Fibroblast of skin of back (primary cell): ENCODE measurements at regions not wholly inside any gene's neighbourhood (a gene's known extent, or its start where the extent isn't known, plus 50 kb on each side); places are given as distances from the start of the nearest gene placed in this dataset.
A peak's percentile ranks its signal among the peaks of the same experiment; 100 is the strongest.

Experiments used
- DNase-seq: peaks from one replicate; pipeline ENCODE4 v3.0.0-alpha.2; 2013

DNA sequence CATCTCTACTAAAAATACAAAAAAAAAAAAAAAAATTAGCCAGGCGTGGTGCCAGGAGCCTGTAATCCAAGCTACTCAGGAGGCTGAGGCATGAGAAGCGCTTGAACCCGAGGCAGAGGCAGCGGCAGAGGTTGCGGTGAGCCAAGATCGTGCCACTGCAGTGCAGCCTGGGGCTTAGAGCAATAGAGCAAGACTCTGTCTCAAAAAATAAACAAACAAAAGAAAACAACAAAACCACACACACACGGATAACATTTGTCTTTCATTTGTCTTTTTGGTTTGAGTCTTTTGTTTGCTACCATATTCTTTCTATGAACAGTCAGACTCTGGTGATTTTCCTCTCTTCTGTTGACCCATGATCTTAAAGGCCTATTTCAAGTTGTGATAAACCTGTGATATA, 1168.3 kb upstream of the WWC1 start:
- no peak for DNase-seq

DNA sequence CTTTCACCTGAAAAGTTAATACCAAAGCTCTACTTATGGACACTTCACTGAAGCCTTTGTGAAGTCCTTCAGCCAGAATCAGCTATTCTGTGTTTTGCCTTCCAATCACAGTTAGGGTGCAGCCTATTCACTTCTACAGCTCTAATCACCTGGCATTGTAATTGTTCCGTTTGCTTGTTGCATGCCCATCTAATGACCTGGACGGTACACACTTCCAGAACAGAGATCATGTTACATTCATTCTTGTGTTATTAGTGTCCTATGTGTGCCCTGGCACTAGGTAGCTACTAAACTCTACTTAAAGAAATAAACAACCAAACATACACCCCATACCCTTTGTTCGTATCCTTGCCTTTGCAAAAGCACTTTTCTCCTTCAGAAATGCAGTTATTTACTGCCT, 1162.9 kb upstream of the WWC1 start:
- no peak for DNase-seq

DNA sequence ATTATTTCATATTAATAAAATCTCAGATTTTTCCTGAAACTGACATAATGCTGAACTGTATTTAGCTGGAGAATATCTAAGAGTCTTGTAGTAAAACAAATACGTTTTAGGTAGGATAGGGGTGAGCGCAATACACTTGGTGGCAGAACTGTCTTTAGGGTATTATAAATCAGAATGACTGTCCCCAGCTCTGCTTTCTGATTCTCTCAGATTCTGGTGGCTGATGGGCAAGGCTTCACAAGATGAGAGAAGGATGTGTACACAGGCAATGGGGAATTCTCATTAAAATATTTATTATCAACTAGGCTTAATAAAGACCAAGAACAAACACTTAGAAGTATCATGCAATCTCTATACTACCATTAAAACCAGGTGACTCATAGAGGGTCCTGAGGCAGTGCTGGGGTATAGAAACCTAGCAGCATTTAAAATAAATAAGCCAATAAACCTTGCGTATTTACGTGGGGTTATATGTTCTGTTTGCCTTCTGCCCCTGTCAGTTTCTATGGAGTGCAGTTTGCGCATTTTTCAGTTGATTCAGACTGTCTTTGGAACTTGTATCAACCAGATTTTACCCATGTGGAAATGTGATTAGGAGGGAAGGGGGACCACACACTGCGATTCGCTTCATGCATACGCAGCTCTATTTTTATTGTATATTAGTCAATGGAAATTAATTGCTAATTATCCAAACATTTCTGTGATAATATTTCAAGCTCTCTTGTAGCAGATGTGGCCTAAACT, 1150.7 kb upstream of the WWC1 start:
- DNase-seq, result no peak

DNA sequence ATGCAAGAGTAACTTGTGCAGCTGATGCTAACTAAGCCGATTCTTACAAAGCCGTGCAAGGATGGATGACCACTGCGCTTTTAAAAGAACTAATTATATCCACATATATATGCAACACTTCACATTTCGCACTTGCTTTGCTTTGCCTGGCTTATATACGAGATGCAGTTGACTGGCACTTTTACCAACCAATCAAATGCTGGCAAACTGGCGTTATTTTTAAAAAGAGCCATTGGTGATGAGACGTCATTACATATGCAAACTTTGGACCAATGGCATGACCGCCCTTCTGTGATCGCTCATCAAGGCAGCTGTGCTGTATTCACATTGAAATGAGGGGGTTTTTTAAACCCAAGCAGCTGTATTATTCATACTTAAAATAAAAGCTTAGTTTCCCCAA, 1147.7 kb upstream of the WWC1 start:
- no peak for DNase-seq

DNA sequence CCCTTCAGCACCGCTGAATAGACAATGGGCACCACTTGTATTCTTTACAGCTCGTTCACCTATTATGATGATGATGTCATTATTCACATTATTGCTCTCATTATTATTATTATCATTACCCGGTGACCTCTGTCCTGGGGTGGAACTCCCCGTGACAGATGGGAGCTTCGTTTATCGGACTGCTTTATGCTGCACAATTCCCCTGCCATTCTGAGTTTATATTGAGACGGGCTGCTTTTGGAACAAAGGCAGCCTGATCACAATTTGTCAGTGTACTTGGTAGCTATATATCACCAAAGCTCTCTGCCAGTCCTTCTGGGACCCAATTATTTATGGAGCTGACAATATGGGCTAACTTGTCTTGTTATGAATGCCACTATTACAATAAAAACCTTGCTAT, 1145.6 kb upstream of the WWC1 start:
- DNase-seq, result no peak

DNA sequence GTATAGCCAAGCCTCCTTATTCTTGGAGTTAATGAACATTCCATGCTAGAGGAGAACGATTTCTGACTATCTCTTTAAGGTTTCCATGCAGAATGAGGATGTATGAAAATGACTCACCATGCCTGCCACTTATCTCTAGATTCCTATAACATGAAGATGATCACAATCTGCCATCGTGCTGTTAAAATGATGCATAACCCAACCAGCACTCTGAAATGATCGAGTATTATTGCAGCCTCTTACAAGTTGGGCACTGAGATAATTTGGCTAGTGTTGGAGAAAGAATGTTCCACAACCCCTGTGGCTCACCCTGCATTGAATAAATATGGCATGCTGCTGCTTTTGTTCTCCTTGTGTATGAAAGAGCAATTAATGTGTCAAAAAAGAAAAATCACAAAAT, 1143.6 kb upstream of the WWC1 start:
- DNase-seq, result peak; percentile 30

DNA sequence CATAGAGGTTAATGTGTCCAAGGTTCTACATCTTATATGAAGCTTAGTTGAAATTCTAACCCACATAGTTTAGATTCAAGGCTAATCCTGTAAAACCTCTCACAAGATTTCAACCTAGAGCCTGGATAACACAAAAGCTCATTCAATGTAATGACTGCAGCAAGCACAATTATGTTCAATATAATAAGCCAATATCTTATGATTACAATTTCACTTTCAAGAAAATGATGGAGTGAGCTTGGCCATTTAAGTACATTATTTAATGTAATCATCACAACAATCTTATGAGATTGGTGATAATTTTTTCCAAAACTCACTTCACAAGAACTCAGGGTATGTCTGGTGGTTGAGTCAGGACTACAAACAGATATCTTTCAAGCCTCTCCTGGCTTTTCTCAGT, 1140.8 kb upstream of the WWC1 start:
- no peak for DNase-seq

DNA sequence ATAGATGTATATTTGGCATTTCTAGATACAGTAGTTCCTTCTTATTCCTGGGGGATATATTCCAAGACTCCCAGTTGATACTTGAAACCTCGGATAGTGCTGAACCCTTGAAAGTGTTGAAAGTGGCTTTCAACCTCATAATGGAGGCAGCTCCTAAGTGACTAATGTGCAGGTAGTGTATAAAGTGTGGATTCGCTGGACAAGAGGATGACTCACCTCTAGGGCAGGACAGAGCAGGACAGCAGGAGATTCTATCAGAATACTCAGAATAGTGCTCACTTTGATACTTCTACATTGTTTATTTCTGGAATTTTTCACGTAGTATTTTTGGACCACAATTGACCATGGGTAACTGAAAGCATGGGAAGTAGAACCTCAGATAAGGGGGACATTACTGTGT, 1138.9 kb upstream of the WWC1 start:
- DNase-seq, result no peak

DNA sequence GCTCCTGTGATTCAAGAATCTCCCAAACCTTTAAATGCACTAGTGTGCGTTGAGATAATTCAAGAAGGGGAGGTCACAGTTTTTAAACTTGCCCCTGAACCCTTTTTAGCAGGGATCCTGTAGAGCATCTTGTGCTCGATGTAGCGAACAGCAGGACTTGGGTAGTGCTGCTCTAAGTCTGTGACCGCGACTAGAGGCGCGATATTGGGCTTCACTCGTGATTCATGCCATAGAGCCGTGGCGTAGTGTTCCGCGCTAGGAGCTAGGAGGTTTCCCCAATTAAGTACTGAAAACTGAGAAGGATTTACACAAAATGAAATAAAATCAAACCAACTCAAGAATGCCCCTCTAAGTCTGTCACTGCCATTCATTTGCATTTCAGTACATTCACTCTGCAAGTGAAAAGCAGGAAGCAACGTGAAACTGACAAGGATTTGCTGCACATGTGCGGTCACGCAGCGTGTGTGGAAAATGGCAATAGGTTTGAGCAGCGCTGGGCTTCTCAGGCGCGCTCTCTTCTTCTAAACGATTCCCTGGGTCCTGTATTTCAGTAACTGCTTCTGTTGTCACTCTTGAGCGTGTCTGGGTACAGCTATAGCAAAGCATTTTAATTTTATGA, 1135.9 kb upstream of the WWC1 start:
- no peak for DNase-seq

DNA sequence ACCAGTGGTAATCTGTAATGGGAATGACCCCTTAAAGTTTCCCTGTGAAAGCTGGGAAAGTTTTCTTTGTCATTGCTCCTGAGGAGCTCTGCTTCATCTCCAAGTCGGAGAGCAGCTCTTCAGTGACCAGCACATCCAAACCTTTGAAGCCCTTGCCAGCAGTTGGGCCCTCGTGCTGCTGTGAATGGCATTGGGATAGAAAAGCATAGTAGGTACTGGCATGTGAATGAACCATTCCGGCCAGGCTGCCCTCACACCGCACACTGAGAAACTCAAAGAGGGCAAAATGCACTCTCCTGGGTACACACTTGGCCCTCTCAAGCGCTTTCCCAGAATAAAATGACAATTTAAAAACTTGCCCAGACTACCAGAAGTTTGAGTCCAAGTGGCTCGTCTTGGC, 1135.0 kb upstream of the WWC1 start:
- DNase-seq, result no peak

DNA sequence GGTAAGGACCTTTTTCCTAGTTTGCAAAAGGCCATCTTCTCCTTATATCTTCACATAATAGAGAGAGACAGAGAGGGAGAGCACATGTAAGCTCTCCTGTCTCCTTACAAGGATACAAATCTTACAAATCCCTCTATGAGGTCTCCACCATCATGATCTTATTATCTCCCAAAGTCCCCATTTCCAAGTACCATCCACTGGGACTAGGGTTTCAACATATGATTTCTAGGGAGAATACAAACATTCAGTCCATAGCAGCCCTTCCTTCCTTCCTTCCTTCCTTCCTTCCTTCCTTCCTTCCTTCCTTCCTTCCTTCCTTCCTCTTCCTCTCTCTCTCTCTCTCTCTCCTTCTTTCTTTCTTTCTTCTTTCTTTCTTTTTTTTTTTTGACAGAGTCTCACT, 1132.9 kb upstream of the WWC1 start:
- DNase-seq, result no peak

DNA sequence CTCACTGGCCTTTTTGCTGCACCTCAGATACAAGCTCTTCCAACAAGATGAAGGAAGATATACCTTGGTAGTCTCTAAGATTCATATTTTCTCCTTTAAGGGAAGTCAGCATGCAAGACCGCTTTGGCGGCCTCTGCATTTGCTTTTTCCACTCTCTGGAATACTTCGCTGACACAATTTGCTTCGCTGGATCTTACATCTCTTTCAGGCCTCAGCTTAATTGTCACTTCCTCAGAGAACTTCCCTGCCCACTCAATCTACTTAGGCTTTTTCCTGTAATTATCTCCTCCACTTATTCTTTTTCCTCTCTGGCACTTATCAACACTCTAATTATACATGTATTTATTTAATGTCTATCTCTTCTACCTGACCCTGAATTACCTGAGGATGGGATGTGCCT, 1131.1 kb upstream of the WWC1 start:
- DNase-seq, result no peak

DNA sequence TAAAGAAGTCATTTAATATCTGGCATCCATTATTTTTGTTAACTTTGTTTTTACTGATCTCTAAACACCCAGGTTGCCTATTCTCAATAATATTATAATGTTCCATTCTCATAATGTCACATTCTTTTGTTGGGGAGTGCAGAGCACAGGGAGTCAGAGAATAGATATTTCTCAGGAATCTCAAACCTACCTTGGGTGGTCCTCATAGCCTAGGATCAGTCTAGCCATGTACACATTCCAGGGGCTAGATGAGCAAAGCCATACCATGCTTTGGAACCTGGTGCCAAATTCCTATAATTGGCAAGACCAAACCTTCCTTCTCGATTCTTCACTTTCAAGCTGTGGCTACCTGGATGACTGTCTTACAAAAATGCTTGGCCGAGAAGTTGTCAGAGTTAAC, 1124.7 kb upstream of the WWC1 start:
- DNase-seq, result no peak

DNA sequence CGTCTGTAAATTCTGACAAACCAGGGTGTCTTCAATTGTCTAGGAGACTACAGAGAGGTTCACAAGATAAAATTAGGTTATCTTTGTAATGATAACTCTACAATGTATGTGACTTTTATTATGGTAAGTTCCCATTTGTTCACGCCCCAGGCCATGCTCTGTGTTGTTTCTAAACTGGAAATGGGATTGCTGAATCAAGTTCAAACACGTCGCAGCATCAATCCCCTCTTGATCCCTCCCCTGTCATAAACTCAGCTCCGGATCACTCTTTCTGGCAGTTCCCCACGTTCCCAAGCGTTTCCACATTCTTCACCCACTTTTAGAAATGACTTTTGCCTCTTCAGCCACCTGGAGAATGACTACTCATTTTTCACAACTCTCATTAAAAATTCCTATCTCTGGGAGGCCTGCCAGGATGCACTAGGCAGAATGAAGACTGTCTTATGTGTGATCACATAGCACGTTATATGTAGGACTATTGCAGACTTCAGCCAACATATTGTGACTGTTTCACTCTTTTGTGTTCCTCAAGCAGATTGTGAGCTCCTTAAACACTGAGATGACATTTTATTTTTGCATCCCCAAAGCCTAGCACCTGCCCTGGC, 1124.2 kb upstream of the WWC1 start:
- no peak for DNase-seq

DNA sequence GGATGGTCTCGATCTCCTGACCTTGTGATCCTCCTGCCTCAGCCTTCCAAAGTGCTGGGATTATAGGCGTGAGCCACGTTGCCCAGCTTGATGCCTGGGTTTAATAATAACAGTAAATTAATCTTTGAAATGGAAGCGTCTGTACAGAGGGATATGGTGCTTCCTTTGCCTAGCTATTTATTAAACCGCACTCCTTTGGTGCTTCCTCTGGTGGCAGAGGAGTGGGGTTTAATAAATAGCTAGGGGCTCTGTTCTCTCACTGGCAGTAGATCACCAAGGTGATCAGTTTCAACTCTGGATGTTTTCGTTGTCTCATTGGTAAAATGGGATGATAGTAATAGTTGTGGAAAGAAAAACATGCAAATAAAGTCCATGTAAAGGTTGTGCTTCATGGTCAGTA, 1122.5 kb upstream of the WWC1 start:
- no peak for DNase-seq

DNA sequence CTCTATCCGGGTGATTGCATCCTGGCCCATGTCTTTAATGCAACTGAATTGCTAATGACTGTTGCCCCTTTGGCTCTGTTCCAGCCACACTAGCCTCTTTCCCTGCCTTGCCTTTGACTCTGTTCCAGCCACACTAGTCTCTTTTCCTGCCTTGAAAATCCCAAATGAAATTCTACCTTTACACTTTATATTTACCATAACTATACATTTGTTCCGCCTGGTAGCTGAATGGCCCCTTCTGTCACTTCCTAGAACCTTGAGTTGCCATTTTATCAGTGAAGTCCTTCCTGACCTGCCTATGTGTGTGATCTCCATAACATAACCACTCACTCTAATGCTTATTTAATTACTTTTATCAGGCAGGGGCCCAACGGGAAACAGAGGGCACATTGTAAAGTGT, 1120.4 kb upstream of the WWC1 start:
- no peak for DNase-seq

DNA sequence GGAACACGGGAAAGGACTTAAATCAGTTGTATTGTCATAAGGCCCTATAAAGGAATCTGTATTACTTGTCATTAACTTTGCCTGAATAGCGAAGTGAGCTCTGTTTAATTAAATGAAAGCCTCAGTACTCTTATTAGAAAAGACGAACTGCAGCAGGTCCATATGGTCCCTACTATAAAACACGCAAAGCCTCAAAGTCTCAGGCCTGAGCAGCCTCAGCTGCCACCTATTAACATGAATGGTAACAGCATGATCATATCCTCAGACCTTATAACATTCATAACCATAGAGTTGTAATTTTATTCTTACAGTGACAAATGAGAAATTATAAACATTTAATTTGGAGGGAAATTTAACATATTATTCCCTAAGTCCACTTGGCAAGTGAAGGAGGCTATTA, 1113.7 kb upstream of the WWC1 start:
- DNase-seq, result no peak

DNA sequence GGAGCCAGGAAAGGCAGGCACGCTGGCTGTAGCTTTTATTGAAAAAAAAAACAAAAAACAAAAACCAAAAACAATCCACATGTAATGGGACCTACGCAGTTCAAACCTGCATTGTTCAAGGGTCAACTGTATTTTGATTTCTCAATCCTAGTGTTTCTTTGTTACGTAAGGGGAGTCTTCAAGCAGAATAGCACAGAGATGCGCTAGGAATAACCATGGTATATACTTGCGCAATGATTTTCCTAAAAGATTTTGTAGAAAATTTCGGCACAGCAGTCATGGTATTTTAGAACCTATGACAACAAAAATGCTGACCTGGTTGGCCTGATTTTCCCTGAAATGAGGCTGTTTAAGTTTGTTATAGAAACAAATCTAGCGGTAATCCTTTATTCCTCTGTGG, 1110.5 kb upstream of the WWC1 start:
- DNase-seq, result no peak

DNA sequence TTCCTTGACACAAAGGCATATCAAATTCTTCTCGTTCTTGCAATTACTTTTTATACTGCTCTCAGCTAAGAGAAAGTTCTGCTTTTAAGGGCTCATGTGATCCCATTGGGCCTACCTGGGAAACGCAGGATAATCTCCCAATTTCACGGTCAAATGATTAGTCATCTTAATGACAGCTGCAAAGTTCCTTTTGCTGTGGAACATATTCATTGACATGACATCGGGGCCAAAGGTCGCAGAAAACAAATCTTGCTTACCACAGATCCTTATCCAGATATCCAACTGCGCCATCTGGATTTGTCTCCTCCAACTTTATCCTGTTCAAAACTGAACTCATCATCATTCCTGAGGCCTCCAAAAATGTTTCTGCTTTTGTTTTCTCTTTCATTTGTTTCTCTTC, 1085.6 kb upstream of the WWC1 start:
- no peak for DNase-seq

DNA sequence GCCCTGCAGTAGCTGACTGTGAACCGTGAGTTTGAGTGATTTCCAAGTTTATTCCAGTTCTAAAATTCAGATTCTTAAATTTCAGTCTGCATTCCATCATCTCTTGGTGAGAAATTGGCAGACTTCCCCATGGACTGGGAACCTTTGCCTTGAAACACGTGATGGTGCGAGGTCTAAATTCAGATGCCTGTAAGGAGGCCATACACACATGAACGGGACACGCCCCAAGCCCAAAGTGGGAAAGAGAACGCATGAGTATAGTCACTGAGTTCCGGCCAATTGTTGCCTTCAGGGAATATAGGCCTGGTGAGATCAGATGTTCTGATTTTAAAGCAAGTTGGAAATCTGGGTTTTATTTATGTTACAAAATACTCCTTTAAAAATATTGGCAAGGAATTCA, 1084.4 kb upstream of the WWC1 start:
- DNase-seq, result peak; percentile 85

DNA sequence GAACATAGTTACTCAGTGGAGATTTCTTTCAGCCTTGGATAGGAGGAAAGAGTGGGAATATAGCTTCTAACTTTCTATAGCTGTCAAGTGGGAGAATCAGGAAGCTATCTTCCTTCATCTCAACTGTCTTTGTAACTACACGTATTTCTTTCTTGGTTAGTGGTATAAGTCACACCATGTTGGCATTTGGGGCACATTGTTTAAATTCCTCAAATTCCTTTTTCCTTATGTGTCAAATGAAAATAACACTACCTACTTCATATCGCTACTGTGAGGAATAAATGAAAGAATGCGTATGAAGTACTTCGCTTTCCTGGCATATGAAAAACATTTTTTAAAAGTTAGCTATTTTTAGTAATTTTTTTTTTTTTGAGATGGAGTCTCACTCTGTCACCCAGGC, 1082.5 kb upstream of the WWC1 start:
- DNase-seq, result peak; percentile 88

DNA sequence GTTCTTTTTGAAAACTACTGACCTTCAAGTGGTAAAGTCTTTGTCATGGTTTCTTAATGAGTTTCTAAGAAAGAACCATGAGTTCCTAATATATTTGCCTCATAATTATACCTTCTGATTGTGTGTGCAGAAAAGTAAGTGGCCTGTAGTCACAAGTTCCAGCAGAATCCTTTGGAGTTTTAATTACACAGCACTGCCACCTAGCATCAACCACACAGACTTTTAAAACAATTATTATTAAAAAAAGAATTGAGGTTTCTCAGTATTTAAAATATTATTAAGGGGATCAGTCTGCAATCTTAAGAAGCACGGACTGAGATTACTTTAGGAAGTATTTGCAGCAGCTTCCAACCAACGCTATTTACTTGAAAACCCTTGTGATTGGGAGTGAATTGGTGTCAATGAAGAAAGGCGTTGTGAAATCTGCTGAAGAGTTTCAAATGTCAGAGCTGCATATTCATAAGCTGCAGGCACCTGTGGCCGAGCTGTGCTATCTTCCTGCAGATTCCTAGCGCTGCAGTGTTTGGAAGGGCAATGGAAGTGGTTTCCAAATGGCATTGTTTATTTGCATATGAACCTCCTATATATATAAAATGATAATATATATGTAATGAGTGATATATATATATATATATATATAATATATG, 1074.2 kb upstream of the WWC1 start:
- no peak for DNase-seq

DNA sequence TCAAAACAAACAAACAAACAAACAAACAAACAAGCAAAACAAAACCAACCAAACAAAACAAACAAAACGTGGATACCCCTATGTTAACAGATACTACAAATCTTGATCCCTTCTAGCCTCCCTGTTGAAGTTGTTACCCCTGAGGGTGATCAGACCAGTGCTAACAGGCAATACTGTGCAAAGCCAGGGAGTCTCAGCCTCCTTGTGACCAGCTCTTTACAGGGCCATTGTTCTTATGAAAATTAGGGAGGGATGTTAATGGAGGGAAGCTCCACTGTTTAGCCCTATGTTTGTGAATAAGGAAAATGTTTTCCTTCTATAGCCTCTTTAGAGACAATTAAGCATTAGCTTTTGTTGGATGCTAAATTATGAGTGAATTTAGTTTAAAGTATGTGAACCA, 1072.1 kb upstream of the WWC1 start:
- no peak for DNase-seq

DNA sequence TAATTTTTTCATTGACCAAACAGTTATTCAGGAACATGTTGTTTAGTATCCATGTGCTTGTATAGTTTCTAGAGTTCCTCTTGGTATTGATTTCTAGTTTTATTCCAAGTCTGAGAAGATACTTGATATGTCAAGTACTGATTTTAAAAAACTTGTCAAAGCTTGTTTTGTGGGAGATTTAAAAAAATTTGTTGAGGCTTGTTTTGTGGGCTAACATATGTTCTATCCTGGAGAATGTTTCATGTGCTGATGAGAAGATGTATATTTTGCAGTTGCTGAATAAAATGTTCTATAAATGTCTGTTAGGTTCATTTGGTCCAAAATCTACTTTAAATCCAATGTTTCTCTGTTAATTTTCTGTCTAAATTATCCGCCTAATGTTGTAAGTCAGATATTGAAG, 1065.1 kb upstream of the WWC1 start:
- DNase-seq, result no peak
